IPS DF 4.7 (cell line): ENCODE measurements at regions not wholly inside any gene's neighbourhood (a gene's known extent, or its start where the extent isn't known, plus 50 kb on each side); places are given as distances from the start of the nearest gene placed in this dataset.

ENCODE experiments used
- DNase-seq: peaks from one replicate; pipeline ENCODE4 v3.0.0-alpha.2; 2013; ENCODE audit warnings: low spot score; ENCODE audit errors: extremely low read depth

GRCh38 chr3:177429771-177430170 lies 232.5 kb upstream of the TBL1XR1 start:
- no peak for DNase-seq

DNA sequence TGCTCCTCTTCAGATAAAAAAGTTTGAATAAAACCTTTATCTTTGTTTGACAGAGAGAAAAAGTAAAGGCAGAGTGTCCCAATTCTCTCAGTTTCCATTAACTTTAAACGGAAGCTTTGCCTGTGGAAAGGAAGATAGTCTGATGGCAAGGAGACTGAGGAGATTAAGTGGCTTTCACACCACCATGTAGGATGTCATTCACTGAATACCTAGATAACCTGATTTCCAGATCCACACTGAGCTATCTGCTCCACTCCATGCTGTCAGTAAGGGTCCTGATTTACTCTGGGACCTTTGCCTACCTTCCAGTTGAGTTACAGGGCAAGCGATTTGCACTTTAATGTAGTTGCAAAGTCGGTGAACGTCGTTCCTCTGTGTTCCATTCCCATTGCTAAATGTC lies 233.4 kb upstream of the TBL1XR1 start:
- DNase-seq = no peak

- no peak for DNase-seq
These were observed 234.4 kb upstream of the TBL1XR1 start for GRCh38 chr3:177431525-177432176.

DNA sequence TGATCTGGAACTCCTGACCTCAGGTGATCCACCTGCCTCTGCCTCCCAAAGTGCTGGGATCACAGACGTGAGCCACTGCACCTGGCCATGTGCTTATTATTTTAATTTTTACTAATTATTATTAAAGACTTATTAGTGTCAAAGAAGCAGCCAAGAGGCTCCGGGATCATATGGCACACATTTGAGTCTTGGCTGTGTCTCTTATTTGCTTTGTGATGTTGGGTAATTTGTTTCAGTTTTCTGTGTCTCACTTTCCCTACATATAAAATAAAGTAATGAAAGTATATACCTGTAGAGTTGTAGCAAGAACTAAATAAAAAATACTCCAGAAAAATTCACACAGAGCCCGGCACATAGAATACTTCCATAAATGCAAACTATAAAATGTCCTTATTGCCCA lies 238.0 kb upstream of the TBL1XR1 start:
- no peak for DNase-seq

- DNase-seq = no peak
These were observed 240.4 kb upstream of the TBL1XR1 start for GRCh38 chr3:177437513-177438337.

GRCh38 chr3:177438596-177439220 lies 241.4 kb upstream of the TBL1XR1 start:
- no peak for DNase-seq

DNA sequence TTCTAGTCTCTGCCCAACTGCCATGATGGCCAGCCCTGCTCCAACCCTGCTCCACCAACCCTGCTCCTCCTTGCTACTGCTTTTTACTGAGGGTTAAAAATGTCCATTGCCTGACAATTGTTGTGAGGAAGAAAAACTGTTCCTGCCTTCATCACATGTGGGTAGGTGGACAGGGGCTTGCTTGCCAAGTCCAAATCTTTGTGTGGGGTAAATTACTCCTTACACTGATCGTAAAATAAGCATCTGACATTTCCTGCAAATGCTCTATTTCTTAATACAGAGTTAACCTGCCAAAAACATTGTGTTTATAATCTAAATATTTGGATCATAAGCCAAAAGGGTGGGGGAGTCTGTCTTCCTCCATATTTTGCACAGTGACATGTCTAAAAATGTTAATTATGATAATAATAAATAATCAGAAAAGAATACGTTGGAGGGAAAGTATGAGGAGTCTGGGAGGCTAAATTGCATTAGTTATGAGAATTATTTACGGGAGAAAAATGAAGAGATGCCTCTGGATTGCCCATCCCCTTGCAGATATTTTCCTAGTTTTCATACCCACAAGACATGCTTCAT lies 242.5 kb upstream of the TBL1XR1 start:
- DNase-seq = no peak

- DNase-seq = no peak
These were observed 243.3 kb upstream of the TBL1XR1 start for GRCh38 chr3:177440456-177441104.

DNA sequence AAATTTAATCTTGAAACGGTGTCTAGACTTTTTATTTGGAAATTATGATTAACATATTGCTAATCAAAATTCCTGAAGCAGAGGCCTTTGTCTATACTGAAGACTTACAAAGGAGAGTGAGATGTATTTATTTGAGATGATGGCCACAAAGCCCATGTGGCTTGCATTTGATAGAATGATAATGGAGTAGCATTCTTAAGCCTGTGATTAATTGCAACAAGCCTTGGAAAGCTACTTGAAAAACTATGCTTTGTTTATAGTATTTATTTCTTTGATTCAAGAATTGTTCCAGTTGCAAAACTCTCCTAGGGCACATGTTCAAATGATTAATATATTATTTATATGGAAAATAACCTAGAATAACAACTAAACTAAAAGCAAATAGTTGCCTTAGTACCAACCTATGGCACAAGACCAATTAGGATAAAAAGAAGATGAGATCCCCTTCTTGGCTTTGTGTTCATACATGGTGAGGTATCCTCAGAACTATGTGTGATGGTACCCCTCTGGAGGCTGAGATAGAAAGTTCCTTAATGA lies 244.1 kb upstream of the TBL1XR1 start:
- DNase-seq = no peak

- DNase-seq = no peak
These were observed 244.7 kb upstream of the TBL1XR1 start for GRCh38 chr3:177441813-177442646.

DNA sequence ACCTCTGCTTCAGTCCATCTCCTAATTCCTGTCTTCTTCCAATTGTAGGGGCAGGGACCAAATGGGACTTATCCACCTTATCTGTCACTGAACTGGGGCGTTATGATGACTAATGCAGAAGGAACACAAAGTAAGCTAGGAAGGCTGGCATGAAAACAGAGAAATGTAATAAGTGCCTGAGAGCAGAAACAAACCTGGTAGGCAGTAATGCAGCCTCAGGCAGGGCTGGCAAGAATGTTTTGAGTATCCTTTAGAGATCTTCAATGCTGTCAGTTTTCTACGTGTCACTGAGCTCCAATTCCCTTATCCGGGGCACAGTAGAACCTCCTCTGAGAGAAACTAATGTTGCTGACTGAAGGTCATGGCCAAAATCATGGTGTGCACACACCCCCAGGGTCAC lies 246.2 kb upstream of the TBL1XR1 start:
- DNase-seq = no peak

DNA sequence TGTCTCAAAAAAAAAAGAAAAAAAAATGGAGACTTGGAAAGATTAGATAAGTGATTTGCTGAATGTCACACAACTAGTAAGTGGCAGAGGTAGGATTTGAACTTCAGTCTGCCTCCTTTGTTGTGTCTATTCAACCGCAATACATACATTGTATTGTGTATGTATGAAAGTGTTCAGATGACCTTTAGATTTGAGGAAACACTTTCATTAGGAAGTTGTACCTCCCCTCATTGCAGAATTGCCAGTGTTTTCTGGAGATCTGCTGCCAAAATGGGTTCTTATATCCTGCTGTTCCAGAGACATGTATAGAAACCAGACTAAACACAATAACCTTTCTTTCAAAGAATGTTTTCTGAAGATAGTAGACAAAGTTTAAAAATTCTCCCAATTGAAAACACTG lies 247.4 kb upstream of the TBL1XR1 start:
- no peak for DNase-seq

- no peak for DNase-seq
These were observed 248.3 kb upstream of the TBL1XR1 start for GRCh38 chr3:177445549-177445948.

GRCh38 chr3:177446165-177446601 lies 248.9 kb upstream of the TBL1XR1 start:
- no peak for DNase-seq

- DNase-seq = no peak
These were observed 250.7 kb upstream of the TBL1XR1 start for GRCh38 chr3:177447938-177448337.

DNA sequence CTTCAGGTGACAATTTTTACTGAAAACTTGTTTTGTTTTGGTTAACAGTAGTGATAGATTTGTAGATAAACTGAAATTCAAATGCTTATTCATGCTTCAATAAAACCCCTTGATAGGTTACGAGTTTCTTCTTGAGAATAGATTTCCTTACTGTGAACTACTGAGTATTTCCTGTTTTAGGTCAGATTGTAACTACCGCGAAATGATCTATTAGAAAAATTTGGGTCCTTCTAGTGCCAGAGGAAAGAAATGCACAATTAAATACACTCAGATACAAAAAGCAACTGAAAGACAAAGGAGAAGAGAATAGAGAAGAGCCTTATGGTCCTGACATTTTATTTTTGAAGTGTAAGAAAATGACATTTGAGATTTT lies 251.7 kb upstream of the TBL1XR1 start:
- DNase-seq = no peak

- DNase-seq = no peak
These were observed 252.2 kb upstream of the TBL1XR1 start for GRCh38 chr3:177449360-177450006.

DNA sequence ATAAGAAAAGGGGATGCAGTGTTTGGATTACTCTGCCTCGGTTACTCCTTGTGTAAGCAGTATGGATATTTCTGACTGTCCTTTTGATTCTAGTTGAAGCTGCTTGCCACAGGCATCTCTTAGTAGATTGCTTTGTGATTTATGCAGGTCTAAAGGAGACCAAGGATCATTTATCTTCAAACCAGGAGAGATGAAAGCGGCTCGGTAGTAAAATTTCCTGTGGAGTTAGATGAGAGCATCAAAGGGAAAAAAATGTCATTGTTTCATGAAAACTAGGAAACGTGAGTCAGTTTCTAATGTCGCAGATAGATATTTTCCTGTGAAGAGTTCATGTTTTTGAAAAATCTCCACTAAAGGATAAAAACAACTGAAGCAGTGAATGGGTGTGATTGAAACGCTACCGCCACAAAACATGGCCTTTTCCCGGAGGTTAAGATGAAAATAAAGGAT lies 254.0 kb upstream of the TBL1XR1 start:
- DNase-seq = no peak

DNA sequence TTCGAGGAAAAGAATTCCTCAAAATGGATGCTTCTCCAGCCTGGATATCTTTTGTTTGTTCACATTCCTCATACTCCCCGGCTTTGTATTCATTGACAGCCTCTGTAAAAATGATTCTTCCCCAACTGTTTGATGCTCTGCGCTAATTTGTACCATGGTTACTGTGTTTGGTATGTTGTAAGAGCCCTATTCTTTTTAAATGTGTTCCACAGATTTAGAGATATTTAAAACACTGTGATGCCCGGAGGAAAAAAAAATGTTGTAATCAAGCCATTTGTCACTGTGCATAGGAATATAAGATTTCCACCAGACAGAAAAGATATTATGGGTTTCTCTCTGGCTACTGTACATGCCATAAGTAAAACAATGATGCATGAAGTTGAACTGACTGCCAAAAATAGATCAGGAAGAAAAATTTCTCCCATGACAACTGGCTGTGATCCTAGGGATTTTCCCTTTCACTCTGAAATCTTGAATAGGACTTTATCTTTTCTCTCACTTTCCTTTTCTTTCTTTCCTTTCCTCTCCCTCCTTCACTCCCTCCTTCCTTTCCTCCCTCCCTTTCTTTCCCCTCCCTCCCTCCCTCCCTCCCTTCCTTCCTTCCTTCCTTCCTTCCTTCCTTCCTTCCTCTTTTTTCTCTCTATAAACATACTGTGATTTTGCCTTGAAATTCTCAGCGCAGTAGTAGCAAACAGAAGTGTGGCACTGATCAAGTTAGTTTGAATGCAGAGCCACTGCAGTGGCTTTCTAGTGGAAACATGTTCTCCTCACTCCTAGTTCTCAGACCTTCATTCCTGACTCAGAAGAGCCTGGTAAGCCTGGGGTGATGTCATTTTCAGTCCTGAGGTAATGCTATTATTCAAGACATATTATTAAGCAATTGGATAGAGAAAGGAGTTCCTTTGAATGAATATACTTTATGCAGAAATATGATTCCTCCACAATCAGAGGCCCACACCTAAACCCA lies 254.9 kb upstream of the TBL1XR1 start:
- no peak for DNase-seq
